Muscle of arm (tissue), 1 donor: ENCODE measurements at regions not wholly inside any gene's neighbourhood (a gene's known extent, or its start where the extent isn't known, plus 50 kb on each side); places are given as distances from the start of the nearest gene placed in this dataset.
"Not testable (repeated sequence)": the region's sequence is repeated elsewhere in the genome, so short reads cannot be mapped to it uniquely, and the experiment has no call there.

Experiments
- DNase-seq: peaks from one replicate; pipeline ENCODE4 v3.0.0-alpha.2; 2013

- not testable (repeated sequence) for DNase-seq
Measured at GRCh38 chr3:152774230-152774629, 60.7 kb upstream of the P2RY1 start.

- DNase-seq: no peak
Measured at GRCh38 chr3:152778022-152778421, 56.9 kb upstream of the P2RY1 start.

- DNase-seq: peak; percentile 46
Measured at GRCh38 chr3:152779653-152780052, 55.3 kb upstream of the P2RY1 start.

GRCh38 chr3:152780553-152780952, 54.4 kb upstream of the P2RY1 start:
- DNase-seq: no peak

GRCh38 chr3:152785051-152785450, 49.9 kb upstream of the P2RY1 start:
- no peak for DNase-seq
